Epithelial cell of prostate (primary cell): ENCODE measurements at regions not wholly inside any gene's neighbourhood (a gene's known extent, or its start where the extent isn't known, plus 50 kb on each side); places are given as distances from the start of the nearest gene placed in this dataset.
"Not testable (repeated sequence)": the region's sequence is repeated elsewhere in the genome, so short reads cannot be mapped to it uniquely, and the experiment has no call there.

ENCODE experiments used
- DNase-seq: peaks from one replicate; pipeline ENCODE4 v3.0.0-alpha.2; 2011; ENCODE audit warnings: low read depth, low spot score
- H3K27ac ChIP-seq: fragments of 450-650 bp; 2 replicates; pipeline ENCODE4 v1.5.1; 2017; ENCODE audit warnings: mild to moderate bottlenecking

DNA sequence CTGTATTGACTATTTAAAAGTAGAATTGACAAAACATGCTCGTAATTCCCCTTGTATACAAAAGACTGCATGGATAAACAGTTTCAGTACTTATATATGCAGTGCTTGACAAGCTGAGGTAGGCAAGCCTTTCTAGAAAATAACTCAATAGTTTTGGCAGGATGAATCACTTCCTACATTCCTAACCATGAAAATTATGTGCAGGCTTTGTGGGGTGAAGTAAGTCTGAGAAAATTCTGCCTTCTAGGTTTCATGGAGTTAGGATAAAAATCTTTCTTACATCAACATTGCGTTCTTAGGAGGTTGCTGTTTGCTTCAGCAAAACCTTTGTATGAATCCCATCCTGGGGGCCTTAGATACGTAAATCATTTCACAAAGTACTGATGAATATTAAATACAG is 801.4 kb upstream of the EYS start:
- no peak for DNase-seq
- H3K27ac ChIP-seq, result no peak overlapping the region

- DNase-seq, result no peak
- H3K27ac ChIP-seq, result no peak overlapping the region
Observed at GRCh38 chr6:66499851-66500250, 792.8 kb upstream of the EYS start.

- no peak overlapping the region for H3K27ac ChIP-seq
- DNase-seq, result no peak
Observed at GRCh38 chr6:66496659-66497058, 789.6 kb upstream of the EYS start.

- not testable (repeated sequence) for DNase-seq, H3K27ac ChIP-seq
Observed at GRCh38 chr6:66494643-66495042, 787.6 kb upstream of the EYS start.

DNA sequence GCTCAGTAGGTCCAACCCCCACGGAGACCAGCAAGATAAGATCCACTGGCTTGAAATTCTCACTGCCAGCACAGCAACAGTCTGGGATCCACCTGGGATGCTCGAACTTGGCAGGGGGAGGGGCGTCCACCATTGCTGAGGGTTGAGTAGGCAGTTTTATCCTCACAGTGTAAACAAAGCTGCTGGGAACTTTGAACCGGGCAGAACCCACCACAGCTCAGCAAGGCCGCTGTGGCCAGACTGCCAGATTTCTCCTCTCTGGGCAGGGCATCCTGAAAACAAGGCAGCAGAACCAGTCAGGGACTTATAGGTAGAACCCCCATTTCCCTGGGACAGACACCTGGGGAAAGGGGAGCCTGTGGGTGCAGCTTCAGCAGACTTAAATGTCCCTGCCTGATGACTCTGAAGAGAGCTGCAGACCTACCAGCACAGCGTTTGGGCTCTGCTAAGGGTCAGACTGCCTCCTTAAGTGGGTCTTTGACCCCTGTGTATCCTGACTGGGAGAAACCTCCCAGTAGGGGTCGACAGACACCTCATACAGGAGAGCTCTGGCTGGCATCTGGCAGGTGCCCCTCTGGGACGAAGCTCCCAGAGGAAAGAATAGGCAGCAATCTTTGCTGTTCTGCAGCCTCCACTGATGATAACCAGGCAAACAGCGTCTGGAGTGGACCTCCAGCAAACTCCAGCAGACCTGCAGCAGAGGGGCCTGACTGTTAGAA is 782.4 kb upstream of the EYS start:
- no peak for DNase-seq
- H3K27ac ChIP-seq, result no peak overlapping the region

DNA sequence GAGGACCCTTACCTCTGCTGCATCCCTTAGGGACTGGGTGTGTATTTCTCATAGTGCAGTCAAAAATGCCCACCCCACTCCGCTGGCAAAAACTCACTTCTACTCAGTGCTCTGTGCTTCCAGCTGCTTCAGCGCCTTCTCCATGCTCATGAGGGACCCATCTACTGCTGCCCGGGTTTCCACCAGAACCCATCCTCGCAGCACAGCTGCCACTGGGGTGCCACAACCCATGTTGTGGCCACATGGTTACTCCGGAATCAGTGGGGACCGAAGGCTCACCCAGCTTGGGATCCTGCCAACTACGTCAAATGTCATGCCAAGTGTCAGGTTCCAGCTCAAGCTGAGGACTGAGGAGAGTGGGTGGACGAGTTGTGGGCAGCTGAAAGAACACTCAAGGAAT is 774.2 kb upstream of the EYS start:
- DNase-seq, result no peak
- H3K27ac ChIP-seq, result no peak overlapping the region

GRCh38 chr6:66478705-66479104 is 771.7 kb upstream of the EYS start:
- no peak overlapping the region for H3K27ac ChIP-seq
- no peak for DNase-seq

DNA sequence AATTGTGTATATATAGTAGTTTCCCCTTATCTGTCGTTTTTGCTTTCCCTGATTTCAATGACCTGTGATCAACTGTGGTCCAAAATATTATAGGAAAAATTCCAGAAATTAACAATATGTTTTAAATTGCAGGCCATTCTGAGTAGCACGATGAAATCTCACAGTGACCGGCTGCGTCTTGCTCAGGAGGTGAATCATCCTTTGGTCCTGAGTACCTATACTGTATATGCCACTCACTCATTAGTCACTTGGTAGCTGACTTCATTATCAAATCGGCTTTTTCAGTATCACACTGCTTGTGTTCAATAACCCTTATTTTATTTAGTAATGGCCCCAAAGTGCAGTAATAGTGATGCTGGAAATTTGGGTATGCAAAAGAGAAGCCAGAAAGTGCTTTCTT is 728.3 kb upstream of the EYS start:
- H3K27ac ChIP-seq, result no peak overlapping the region
- DNase-seq, result no peak

DNA sequence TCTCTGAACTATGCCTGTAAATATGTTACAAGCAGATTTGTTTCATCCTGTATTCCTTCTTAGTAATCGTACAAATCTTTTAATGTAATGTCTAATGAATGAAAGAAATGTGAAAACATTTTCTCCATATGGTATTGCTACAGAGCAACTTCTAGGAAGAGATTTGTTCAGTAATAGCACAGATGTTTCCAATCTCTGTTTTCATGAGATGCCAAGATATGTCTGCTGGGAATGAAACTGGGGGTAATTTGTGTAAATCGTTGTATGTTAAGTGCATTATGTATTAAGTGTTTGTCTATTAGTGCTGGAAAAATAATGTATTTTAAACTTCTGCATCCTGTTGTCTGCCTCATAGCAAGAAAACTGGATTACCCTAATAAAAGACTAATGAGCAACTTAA is 722.2 kb upstream of the EYS start:
- DNase-seq, result no peak
- no peak overlapping the region for H3K27ac ChIP-seq

DNA sequence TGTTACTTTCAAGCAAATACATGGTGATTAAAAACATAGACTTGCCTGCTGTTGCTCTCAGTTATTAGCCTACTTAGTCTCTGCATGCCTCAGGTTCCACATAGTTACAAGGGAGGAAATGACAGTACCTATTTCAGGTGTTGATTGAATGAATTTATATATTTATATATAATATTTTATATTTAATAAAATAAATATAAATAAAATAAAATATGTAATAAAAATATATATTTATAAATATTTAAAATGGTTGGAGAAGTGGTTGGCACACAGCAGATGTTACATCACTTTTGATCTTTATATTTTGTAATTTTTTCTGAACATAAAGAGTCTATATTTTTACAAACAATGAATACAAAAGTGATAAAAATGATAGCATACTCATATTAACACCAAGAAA is 716.0 kb upstream of the EYS start:
- DNase-seq, result no peak
- H3K27ac ChIP-seq, result no peak overlapping the region

DNA sequence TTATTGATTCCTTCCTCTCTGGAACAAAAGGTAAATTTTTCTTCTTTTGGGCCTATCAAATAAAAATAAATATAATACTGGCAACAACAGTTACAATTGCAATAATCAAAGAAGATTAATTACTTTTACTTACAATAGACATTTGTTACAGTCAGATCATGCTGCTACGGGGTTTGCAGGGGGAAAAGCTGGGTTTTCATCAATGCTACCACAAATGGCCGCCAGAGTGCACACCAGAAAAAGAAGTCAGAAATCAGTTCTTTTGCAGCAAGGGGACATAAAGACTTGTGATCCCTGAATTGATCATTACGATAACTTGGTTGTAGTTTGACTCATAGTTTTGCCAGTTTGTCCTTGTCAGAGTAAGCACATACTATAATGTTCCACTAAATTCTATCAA is 714.5 kb upstream of the EYS start:
- H3K27ac ChIP-seq, result no peak overlapping the region
- DNase-seq, result no peak

DNA sequence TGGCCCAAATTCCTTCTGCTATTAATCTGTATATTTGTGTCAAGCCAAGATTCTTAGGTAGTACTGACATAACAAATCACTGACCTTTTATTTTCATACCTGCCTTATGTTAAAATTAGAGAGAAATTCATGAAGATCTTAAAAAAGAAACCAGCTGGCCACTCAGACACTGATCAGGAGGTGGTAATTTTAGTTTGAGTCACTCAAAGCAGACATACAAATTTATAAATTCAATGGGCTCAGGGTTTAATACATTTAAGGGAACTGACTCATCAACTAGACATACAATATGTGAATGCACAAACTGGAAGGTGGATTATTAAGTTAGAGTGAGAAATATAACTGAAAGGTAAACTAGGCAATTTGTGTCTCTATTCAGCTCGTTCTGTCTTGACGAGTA is 711.9 kb upstream of the EYS start:
- no peak for DNase-seq
- H3K27ac ChIP-seq, result no peak overlapping the region

DNA sequence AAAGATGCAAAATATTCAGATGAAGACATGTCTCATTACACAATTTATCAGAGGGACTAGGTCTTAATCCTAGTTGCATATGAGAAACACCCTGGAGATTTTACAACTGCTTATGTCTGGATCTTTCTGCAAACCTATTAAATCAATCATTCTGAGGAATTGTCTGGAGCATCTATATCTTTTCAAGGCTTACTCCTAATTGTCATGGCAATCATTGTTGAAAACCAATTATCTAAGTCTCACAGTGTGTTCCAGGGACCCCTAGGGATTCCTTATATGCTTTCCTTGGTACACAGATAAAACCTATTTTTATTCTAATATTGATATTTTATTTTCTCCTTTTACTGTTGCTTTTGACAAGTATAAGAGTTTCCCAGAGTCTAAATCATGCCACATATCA is 696.9 kb upstream of the EYS start:
- no peak overlapping the region for H3K27ac ChIP-seq
- DNase-seq, result no peak

DNA sequence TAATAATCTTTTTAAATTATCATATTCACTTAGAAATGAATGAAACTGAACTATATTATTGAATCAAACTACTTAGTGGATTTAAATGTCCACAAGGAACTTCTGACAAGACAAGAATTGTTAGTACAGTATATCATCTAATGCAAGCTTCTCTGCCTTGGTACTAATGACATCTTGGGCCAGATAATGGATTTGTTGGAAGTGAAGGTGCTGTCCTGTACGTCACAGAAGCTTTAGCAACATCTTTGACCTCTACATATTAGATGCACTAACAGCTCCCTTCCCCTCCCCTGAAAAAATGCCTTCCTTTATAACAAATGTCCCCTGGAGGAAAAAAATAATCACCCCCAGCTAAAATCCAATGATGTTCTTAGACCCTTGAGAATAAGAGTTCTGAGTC is 695.8 kb upstream of the EYS start:
- DNase-seq, result no peak

DNA sequence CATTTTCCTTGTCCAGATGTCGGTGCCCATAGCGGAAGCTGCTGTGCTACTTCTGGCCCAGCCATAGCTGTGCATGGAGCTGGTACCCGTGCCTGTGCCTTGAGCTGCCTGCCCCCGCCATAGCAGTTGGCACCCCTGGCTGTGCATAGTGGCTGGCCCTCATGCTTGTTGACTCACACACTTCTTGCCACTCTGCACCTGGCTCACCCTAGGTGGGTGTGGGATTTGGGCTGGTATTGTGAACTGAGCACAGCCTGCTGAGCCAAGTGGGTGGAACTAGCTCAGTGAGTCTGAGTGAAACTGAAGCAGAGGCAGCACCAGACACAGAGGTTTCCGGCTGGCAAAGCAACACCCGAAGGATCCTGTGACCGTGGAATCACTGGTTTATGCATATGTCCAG is 689.5 kb upstream of the EYS start:
- H3K27ac ChIP-seq, result no peak overlapping the region
- DNase-seq, result no peak

More for the DNA sequence above, 695.8 kb upstream of the EYS start:
- no peak overlapping the region for H3K27ac ChIP-seq

GRCh38 chr6:66396145-66396544 is 689.1 kb upstream of the EYS start:
- H3K27ac ChIP-seq, result no peak overlapping the region
- no peak for DNase-seq

DNA sequence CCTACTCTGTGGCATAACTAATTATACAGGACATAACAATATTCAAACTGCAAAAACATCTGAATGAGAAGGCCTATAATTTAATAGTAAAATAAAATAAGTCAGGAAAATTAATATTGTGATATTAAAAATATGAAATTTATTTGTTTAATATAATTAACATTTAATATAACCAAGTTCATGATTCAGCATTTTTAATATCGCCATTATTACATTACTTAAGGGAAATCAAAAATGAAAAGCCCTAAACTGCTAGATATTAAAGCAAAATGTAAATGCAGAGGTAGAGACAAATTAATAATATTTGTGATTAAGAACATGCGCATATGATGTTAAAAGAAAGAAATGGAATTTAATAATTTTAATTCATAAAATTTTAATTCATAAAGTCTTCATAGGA is 683.4 kb upstream of the EYS start:
- no peak for DNase-seq
- no peak overlapping the region for H3K27ac ChIP-seq

- no peak overlapping the region for H3K27ac ChIP-seq
- DNase-seq, result no peak
Observed at GRCh38 chr6:66376001-66376400, 669.0 kb upstream of the EYS start.

- DNase-seq, result no peak
- H3K27ac ChIP-seq, result no peak overlapping the region
Observed at GRCh38 chr6:66369407-66369806, 662.4 kb upstream of the EYS start.

DNA sequence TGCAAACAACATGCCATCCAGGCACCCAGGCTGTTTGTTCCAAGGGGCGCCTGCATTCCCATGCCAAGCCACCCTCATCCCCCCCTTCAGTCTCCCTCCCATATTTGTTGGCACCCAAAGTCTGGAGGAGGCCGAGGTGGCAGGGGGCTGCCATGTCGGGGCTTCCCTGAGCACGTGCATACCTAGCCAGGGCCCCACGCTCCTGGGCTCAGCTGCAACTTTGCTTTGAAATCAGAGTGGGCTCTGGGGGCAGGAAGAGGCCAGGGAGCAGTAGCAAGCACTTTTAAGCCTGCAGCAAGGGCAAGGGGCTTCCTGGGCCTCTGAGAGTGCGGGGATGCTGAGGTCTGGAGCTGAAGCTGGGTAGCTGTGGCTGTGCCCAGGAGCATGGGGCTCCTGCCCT is 655.9 kb upstream of the EYS start:
- no peak overlapping the region for H3K27ac ChIP-seq
- no peak for DNase-seq

DNA sequence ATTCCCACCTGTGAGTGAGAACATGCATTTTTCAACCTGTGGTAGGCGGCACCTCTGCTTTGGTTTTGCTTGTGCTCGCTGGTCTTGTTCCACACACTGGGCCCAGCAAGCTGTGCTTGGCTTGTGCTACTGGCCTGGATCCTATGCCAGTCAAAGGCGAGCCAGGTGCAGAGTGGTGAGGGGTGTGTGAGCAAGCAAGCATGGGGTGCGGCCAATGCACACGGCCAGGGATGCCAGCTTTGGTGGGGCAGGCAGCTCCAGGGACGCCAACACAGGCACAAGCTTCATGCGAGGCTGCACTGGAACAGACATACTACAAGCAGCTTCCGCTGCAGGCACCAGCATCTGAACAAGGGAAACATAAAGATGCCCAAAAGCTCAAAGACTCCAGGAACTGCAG is 654.9 kb upstream of the EYS start:
- H3K27ac ChIP-seq, result no peak overlapping the region
- no peak for DNase-seq

DNA sequence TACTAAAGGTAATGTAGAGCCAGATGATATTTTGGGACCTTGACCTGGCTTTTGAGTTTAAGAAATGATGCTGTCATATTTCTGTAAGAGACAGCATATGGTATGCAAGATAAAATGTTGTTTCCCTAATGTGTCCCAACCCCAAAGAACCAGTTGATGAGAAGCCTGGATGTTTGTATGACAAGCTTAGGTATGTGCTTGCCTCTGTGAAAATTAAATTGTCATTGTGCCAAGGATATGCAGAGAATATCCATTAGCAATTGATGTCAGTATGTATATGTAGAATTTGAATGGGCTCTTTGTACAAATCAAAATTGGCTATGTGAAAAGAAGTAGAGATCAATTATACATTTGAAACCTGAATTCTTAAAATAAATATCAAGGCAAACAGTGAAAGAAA is 650.8 kb upstream of the EYS start:
- DNase-seq, result no peak
- no peak overlapping the region for H3K27ac ChIP-seq

DNA sequence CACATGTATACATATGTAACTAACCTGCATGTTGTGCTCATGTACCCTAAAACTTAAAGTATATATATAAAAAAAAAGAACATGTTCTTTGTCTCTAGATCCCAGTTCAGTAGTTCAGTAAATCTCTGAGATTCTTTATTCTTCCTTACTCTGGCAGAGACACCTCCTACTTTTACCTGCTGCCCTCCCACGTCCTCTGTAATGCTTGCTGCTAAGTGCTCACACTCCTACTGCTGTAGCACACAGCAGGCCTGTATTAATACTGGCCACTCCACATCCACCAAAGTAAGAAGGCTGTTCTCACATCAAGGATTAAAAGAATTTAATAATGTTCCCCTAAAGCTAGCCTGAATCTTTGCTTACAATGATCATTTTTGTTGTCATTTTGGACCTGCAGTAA is 648.4 kb upstream of the EYS start:
- H3K27ac ChIP-seq, result no peak overlapping the region
- DNase-seq, result no peak
